ENCODE measurements at regions not wholly inside any gene's neighbourhood (a gene's known extent, or its start where the extent isn't known, plus 50 kb on each side); places are given as distances from the start of the nearest gene placed in this dataset.

DNA sequence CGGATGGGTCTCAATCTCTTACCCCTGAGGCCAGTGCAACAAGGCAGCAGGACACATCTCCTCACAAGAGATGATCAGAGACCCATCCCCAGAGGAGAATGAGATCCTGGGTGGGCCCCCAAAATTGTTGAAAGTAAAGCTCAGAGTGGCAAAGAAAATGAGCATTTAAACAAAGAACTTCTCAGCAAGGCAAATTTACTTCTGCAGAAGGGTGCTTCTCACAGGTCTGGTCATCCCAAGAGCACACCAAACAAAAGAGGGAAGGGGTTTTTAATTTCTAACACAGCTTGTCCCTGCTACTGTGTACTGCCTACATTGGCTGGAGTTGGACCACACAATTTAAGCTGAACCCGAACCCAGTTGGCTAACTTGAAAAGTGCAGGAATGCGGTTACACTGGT is 1628.6 kb upstream of the RAG2 start (continued):
- TF ChIP-seq, protein P1, sequence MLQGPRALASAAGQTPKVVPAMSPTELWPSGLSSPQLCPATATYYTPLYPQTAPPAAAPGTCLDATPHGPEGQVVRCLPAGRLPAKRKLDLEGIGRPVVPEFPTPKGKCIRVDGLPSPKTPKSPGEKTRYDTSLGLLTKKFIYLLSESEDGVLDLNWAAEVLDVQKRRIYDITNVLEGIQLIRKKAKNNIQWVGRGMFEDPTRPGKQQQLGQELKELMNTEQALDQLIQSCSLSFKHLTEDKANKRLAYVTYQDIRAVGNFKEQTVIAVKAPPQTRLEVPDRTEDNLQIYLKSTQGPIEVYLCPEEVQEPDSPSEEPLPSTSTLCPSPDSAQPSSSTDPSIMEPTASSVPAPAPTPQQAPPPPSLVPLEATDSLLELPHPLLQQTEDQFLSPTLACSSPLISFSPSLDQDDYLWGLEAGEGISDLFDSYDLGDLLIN (CRISPR knock-in tag; IDR thresholded peaks at IDR 0.05; ENCODE audit: borderline replicate concordance), result no peak
- TF ChIP-seq, protein P2, sequence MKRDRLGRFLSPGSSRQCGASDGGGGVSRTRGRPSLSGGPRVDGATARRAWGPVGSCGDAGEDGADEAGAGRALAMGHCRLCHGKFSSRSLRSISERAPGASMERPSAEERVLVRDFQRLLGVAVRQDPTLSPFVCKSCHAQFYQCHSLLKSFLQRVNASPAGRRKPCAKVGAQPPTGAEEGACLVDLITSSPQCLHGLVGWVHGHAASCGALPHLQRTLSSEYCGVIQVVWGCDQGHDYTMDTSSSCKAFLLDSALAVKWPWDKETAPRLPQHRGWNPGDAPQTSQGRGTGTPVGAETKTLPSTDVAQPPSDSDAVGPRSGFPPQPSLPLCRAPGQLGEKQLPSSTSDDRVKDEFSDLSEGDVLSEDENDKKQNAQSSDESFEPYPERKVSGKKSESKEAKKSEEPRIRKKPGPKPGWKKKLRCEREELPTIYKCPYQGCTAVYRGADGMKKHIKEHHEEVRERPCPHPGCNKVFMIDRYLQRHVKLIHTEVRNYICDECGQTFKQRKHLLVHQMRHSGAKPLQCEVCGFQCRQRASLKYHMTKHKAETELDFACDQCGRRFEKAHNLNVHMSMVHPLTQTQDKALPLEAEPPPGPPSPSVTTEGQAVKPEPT (CRISPR knock-in tag; IDR thresholded peaks at IDR 0.05; ENCODE audit: low read depth), result no peak
- TF ChIP-seq YEATS2 (CRISPR knock-in tag; IDR thresholded peaks at IDR 0.05; ENCODE audit: borderline replicate concordance), result no peak
- TF ChIP-seq, protein P3, sequence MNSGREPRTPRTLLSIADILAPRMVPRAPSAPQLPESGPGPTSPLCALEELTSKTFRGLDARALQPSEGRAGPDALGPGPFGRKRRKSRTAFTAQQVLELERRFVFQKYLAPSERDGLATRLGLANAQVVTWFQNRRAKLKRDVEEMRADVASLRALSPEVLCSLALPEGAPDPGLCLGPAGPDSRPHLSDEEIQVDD (CRISPR knock-in tag; IDR thresholded peaks at IDR 0.05; ENCODE audit: borderline replicate concordance), result no peak
- TF ChIP-seq, protein P4, sequence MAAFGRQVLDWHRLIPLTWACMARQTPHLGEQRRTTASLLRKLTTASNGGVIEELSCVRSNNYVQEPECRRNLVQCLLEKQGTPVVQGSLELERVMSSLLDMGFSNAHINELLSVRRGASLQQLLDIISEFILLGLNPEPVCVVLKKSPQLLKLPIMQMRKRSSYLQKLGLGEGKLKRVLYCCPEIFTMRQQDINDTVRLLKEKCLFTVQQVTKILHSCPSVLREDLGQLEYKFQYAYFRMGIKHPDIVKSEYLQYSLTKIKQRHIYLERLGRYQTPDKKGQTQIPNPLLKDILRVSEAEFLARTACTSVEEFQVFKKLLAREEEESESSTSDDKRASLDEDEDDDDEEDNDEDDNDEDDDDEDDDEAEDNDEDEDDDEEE (CRISPR knock-in tag; IDR thresholded peaks at IDR 0.05), result no peak
- TF ChIP-seq TBP (CRISPR knock-in tag; IDR thresholded peaks at IDR 0.05), result no peak

GRCh38 chr11:38221295-38221694 is 1623.3 kb upstream of the RAG2 start:
- no peaks in the 10 kb centered on the region for H3K79me2 ChIP-seq (ENCODE audit: insufficient read depth, low read length)
- no peaks in the 10 kb centered on the region for H4K20me1 ChIP-seq (ENCODE audit: insufficient read depth, low read length)
- ATAC-seq (no peak), DNase-seq (ENCODE audit: low spot score) (no peak), FAIRE-seq (no peak)
- BruUV-seq (replicated peaks), result no TSS peak
- H3K4me1 ChIP-seq (ENCODE audit: insufficient read depth, low read length), result no peaks in the 10 kb centered on the region
- intact Hi-C loops (cut with micrococcal nuclease; ENCODE audit: unreplicated experiment), result no loop called here
- ChIA-PET CTCF (ENCODE audit: low intra/inter-chr PET ratio, low total read pairs) (no interaction called here), POLR2A (no interaction called here)
- H3K9me3 ChIP-seq (ENCODE audit: low read length), result peaks cover 84% of the 10 kb centered on the region
- H3K27me3 ChIP-seq (ENCODE audit: control insufficient read depth in 1 of 2, insufficient read depth in 2 of 2, low read length in 2 of 2), result no peaks in the 10 kb centered on the region
- no peak overlapping the region for H3K4me3 ChIP-seq (replicated peaks in 1 of 3; ENCODE audit: insufficient read depth in 1 of 3, low read depth in 2 of 3, low read length in 3 of 3)
- H3K4me2 ChIP-seq (ENCODE audit: low read depth, low read length), result no peak overlapping the region
- no peak overlapping the region for H3K9ac ChIP-seq (ENCODE audit: insufficient read depth, low read depth, low read length)
- no peaks in the 10 kb centered on the region for H3K36me3 ChIP-seq (replicated peaks in 1 of 2; ENCODE audit: control insufficient read depth in 1 of 2, insufficient read depth in 2 of 2, low read length in 2 of 2)
- in situ Hi-C loops (cut with HindIII; ENCODE audit: extremely low pct_ligation_motif_present, low pct_unique_long_range_greater_than_20kb), result no loop called here
- H2AFZ ChIP-seq (ENCODE audit: low read length), result no peak overlapping the region
- no peak overlapping the region for H3K27ac ChIP-seq (ENCODE audit: extremely low read length, insufficient read depth, low read length)
- WGBS (ENCODE audit: low lambda C conversion rate), result 9% methylated on average over 2 of the region's 2 CpGs
- TF ChIP-seq ZXDC (CRISPR knock-in tag; IDR thresholded peaks at IDR 0.05) (no peak), ZSCAN5A (CRISPR knock-in tag; IDR thresholded peaks at IDR 0.05; ENCODE audit: borderline replicate concordance) (no peak), ZNF205 (CRISPR knock-in tag; IDR thresholded peaks at IDR 0.05) (no peak), TFAP4 (IDR thresholded peaks at IDR 0.05; ENCODE audit: borderline replicate concordance, low read depth) (no peak)

Data from HepG2 (cell line).